AG04449 (cell line): ENCODE measurements at regions not wholly inside any gene's neighbourhood (a gene's known extent, or its start where the extent isn't known, plus 50 kb on each side); places are given as distances from the start of the nearest gene placed in this dataset.
"Not testable (repeated sequence)": the region's sequence is repeated elsewhere in the genome, so short reads cannot be mapped to it uniquely, and the experiment has no call there.

ENCODE experiments used
- CTCF ChIA-PET: fragments of 350-600 bp; formaldehyde crosslinking; extraction: SDS; loops from one replicate; lab custom pipeline; 2021; ENCODE audit warnings: antibody characterized with exemption; lab: Yijun Ruan, JAX
- POLR2A ChIA-PET: fragments of 400-600, 350-600 bp; formaldehyde crosslinking; extraction: SDS; loops from one replicate; lab custom pipeline; 2020; ENCODE audit warnings: antibody characterized with exemption, inconsistent platforms; lab: Yijun Ruan, JAX
- DNase-seq: peaks from one replicate; pipeline ENCODE4 v3.0.0-alpha.2; 2010; ENCODE audit warnings: low read depth, low spot score
- H3K4me3 ChIP-seq: 2 replicates; pipeline ENCODE4 v1.5.1; 2011; ENCODE audit warnings: low read depth, mild to moderate bottlenecking, control low read depth, low read length
- TF ChIP-seq, protein P1 (sequence below): IDR thresholded peaks from one replicate; pipeline ENCODE4 v1.5.1; 2011; ENCODE audit warnings: mild to moderate bottlenecking, moderate library complexity, low read length, control low read depth, inconsistent platforms; ENCODE audit not compliant: insufficient read depth; ENCODE audit errors: missing control alignments

DNA sequence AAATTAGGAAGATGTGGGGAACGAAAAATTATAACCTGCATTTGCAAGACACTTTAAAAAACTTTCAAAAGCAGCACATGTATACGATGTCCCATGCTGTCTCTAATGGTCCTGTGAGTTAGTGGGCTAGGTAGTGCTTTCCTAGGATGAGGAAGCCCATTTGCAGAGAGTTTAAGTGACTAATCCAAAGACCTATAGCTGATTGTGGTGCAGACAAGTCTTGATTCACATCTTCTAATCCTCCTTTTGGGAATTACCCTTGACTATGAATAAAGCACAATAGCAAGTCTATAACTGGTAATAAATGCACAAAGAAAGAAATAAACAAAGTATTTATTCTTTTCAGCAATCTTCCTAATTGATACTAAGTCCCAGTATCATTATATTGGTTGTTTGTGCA, 234.6 kb upstream of the FANCL start:
- H3K4me3 ChIP-seq: no peak overlapping the region
- CTCF ChIA-PET: no interaction called here
- POLR2A ChIA-PET: no interaction called here
- no peak for DNase-seq
- TF ChIP-seq, protein P1, sequence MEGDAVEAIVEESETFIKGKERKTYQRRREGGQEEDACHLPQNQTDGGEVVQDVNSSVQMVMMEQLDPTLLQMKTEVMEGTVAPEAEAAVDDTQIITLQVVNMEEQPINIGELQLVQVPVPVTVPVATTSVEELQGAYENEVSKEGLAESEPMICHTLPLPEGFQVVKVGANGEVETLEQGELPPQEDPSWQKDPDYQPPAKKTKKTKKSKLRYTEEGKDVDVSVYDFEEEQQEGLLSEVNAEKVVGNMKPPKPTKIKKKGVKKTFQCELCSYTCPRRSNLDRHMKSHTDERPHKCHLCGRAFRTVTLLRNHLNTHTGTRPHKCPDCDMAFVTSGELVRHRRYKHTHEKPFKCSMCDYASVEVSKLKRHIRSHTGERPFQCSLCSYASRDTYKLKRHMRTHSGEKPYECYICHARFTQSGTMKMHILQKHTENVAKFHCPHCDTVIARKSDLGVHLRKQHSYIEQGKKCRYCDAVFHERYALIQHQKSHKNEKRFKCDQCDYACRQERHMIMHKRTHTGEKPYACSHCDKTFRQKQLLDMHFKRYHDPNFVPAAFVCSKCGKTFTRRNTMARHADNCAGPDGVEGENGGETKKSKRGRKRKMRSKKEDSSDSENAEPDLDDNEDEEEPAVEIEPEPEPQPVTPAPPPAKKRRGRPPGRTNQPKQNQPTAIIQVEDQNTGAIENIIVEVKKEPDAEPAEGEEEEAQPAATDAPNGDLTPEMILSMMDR: no peak

DNA sequence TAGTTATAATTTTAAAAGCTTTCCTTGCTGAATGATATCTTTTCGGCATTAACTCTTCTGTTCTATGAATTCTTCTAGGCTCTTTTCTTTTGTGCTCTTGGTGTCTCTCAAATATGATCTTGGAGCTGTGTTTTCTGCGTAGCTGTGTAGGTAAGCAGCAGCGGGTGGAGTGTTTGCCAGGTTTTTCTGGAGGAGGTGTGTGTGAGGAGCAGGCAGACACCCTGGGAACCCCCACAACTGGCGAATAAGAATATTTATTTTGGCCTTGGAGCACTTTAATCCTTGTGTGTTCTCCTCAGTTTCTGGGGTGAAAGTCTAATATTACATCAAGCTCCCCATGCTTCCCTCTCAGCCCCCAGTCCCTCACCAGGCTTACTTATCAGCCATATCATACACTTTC, 232.0 kb upstream of the FANCL start:
- no peak overlapping the region for H3K4me3 ChIP-seq
- POLR2A ChIA-PET: no interaction called here
- DNase-seq: no peak
- CTCF ChIA-PET: no interaction called here
- TF ChIP-seq, protein P1: no peak

DNA sequence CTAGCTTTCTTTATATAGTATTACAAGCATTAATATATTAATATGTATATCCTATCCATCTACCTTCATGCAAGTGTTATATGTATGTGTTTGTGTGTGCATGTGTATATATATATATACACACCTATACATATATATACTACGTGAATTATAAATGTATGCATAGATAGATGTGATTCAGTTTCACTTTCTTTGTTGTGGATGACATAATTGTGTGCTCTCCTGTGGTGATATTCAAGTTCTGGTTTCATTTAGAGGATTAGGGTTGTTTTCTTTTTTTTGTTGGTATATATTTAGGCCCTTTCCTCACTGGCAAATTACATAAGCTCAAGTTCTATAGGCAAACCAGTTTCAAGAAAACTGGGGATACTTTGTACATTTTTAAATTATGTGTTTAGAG, 225.7 kb upstream of the FANCL start:
- no peak for DNase-seq
- no peak overlapping the region for H3K4me3 ChIP-seq
- TF ChIP-seq, protein P1: no peak
- ChIA-PET CTCF (interaction anchor here (1.3 kb wide), 1 partner anchor 335 kb away, joined by 3 read pairs; no protein-coding TSS in a partner anchor), POLR2A (no interaction called here)

DNA sequence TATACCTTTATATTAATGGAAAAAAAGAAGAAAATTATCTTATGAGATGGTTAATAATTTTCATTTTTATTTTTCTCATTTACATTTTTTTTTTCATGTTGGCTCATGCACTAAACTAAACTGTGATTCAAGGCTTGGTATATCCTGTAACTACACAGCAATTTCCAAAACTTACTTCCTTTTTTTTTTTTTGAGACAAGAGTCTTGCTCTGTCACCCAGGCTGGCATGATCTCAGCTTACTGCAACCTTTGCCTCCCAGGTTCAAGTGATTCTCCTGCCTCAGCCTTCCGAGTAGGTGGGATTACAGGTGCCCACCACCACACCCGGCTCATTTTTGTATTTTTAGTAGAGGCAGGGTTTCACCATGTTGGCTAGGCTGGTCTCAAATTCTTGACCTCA, 224.9 kb upstream of the FANCL start:
- H3K4me3 ChIP-seq, POLR2A ChIA-PET, DNase-seq: not testable (repeated sequence)
- CTCF ChIA-PET: interaction anchor here (1.1 to 1.3 kb wide), 2 partner anchors 21 to 334 kb away, joined by 3 read pairs; no protein-coding TSS in a partner anchor

DNA sequence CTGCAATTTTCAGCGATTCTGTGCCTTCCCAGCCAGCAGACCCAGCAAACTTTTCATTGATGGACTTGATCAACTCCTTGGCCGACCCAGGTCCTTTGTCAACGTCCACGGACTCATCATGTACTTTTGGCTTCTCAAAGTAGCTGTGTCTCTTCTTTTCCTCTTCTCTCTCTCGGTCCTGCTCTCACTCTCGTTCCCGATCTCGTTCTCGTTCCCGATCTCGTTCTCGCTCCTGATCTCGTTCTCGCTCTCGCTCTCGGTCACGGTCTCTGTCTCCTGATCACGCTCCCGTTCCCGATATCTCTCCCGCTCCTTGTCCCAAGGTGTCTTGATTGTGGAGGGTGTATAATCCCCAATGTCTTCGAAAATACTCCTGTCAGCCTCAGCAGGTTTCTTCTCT, 219.5 kb upstream of the FANCL start:
- no peak for DNase-seq
- no peak overlapping the region for H3K4me3 ChIP-seq
- ChIA-PET POLR2A (no interaction called here), CTCF (interaction anchor here (0.7 kb wide), 1 partner anchor 13 kb away, joined by 3 read pairs; no protein-coding TSS in a partner anchor)
- TF ChIP-seq, protein P1: no peak

DNA sequence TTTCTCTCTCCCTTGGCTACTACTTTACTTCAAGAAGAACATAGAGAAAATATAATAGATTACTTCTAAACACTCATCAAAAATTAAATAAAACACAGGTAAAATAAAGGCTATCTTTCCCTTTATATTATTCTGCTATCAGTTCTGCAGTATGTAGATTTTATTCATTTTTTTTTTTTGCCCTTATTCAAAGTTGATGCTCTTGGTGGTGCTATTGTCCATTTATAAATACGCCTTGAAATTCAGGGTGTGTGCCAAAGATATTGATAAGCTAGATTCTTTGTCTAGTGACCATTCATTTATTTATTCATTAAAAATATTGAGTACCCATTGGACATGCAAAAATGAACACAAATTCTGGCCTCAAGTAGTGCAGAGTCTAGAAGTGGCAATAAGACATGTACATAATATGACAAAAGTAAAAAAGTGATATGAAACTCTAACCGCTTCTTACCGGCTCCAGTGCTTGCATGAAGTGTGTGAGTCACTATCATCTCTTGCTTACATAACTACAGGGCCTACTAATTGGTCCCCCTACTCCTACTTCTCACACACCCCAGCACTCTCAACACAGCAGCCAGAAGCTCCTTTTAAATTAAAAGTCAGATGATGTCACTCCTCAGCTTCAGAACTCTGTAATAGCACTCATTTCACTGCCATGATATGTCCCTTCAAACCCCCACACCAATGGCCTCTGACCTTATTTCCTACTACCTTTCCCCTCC, 208.3 kb upstream of the FANCL start:
- DNase-seq: no peak
- POLR2A ChIA-PET: no interaction called here
- no peak overlapping the region for H3K4me3 ChIP-seq
- CTCF ChIA-PET: interaction anchor here (0.6 to 6.1 kb wide), 5 partner anchors 13 to 694 kb away, joined by 3 to 32 read pairs (median 4); no protein-coding TSS in a partner anchor
- TF ChIP-seq, protein P1: no peak

DNA sequence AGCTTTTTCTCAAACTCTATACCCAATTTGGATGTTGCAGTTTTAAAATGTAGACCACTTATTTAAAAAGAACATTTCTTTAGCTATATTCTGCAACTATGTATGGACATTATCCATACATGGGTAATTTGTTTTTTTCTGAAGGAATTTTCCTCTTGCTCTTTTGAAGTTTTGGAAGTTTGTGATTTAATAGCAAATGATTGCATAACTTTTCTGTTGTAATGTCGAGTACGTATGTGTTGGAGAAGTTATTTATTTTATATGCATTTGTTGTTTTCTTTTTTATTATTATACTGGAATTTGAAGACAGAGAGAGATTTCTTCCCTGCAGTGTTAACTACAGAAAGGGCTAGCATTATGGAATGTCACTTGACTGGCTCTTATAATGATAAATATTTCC, 207.7 kb upstream of the FANCL start:
- TF ChIP-seq, protein P1: no peak
- no peak for DNase-seq
- no peak overlapping the region for H3K4me3 ChIP-seq
- ChIA-PET POLR2A (no interaction called here), CTCF (interaction anchor here (0.9 to 6.1 kb wide), 17 partner anchors 9 to 730 kb away, joined by 3 to 32 read pairs (median 4); no protein-coding TSS in a partner anchor)
